Renal pelvis (tissue), 1 donor: ENCODE measurements at regions not wholly inside any gene's neighbourhood (a gene's known extent, or its start where the extent isn't known, plus 50 kb on each side); places are given as distances from the start of the nearest gene placed in this dataset.

ENCODE experiments used
- DNase-seq: peaks from one replicate; pipeline ENCODE4 v3.0.0-alpha.2; 2013

DNA sequence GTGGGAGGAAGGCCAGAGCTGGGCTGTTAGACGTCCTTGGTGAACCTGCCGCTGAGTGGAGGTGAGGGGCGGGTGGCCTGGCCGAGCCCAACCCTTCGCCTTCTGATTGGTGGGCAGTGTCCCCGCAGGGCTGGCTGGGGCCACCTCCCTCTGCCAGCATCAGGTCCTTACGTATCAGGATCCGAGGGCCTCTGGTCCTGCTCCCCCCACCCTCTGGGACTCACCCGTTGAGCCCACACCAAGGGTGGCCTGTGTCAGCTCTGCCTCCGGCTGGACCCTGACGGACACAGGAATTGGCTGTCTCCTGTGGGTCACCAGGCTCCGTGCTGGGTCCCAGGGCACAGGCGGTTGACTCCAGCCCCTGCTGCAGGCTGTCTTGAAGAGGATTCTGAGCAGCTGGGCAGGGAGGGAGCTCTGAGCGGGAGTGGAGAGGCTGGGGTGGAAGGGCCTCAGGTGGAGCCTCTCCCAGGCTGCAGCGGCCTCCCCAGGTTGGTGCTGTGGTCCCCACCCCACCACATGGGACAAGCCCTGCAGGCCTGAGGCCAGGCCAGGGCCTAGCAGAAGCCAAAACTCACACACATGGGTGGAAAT, 58.4 kb upstream of the NKX1-1 start:
- DNase-seq = no peak

DNA sequence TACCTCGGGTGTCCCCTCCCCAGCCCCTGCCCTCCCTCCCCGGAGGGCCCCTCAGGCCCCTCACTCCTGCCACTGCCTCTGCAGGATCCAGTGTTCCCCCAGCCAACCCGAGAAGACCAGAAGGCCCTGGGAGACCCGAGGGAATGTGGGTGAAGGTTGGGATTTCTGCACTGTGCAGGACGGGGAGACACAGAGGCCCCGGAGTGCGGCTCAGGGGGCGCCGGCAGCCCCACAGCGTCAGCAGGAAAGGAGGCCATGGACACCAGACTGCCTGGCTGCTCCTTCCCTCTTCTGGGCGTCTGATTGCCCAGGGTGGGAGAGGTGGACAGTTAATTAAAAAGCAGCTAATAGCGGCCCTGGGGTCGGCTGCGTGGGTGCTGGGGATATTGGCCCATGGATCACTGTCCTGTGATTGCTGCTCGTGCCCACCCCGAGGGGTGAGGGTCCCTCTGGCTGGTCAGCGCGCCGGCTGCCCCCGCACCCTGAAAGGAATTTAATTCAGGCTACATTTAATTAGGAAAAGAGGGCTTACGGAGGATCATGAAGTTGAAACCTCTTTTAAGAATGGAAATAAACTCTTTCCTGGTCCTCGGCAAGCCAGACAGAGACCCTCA, 57.8 kb upstream of the NKX1-1 start:
- no peak for DNase-seq

DNA sequence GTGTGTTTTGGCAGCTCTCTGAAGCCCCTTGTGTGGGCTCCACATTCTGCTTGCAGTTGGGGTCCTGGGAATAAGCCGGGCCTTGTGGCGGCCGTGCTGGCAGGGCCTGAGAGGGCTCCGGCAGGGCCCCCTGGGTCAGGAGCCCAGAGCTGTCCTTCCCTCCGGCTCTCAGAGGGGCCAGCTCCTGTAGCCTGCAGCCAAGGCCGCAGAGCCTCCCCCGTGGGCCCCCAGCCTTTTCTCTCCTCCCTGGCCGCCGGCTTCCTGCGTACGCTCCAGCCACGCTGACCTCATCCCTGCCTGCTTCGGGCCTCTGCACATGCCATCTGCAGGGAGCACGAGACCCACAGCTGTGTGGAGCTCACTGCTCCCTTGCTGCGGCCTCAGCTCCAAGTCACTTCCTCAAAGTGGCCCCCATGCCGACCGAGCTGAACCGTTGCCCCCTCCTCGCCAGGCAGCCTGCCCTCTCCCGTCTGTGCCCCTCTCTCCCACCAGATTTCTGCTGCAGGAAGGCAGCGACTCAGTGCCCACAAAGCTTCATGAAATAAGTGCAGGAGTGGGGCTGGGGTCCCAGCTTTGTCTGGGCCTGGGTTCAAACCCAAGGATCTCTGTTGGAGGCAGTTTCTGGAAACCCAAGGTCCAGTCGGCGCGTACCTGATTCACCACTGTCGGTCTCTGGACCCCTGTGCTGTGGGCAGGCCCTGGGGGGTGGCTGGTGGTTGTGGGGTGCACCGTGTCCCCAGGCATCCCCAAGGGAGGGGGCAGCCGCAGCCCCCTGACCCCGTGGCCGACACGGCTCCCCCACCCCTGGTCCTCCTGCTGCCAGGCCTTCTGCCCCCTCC, 57.1 kb upstream of the NKX1-1 start:
- DNase-seq = peak; percentile 36

DNA sequence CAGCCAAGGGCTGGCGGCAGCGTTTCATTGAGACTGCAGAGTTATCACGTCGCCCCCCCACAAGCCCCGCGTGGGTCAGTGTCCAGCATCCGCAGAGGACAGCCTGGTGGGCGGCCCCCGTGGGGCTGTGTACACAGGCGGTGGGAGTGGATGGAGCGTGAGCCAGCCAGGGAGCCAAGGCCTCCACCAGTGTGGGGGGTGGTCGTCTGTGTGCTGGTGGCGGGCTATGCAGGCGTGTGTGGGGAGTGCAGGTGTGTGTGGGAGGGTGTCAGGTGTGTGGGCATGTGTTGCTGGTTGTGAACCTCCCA, 56.5 kb upstream of the NKX1-1 start:
- DNase-seq = no peak

DNA sequence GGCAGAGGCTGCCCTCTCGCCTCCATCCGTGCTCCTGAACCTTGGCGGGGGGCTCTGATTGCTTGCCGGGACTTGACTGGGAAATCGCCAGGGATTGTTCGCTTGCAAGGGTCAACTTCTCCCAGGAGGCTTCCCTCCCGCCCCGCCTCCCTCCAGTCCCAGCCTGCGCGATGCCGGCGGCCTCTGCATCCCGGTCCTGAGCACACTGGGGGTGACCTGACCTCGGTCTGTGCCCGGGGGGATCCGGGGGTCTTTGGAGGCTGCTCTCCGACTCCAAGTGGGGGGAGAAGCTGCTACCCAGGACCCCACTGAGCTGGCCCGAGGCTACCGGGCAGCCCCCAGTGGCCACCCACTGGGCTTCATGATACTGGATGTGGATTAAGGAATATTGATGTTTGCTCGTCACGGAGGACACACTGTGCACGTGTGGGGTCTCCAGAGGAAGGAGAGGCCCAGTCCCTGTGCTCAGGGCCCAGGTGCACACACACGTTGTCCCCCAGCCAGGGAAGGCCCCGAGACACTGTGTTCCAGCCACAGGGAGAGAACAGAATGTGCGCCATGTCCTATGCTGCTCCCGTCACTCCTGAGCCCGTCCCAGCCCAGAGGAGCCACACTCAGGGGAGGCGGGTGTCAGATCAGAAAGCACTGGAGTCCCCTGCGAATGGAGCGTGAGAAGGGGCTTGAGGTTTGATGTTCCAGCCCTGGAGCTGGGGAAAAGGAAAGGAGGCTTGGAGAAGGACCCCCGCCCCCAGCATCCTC, 55.9 kb upstream of the NKX1-1 start:
- DNase-seq = no peak

DNA sequence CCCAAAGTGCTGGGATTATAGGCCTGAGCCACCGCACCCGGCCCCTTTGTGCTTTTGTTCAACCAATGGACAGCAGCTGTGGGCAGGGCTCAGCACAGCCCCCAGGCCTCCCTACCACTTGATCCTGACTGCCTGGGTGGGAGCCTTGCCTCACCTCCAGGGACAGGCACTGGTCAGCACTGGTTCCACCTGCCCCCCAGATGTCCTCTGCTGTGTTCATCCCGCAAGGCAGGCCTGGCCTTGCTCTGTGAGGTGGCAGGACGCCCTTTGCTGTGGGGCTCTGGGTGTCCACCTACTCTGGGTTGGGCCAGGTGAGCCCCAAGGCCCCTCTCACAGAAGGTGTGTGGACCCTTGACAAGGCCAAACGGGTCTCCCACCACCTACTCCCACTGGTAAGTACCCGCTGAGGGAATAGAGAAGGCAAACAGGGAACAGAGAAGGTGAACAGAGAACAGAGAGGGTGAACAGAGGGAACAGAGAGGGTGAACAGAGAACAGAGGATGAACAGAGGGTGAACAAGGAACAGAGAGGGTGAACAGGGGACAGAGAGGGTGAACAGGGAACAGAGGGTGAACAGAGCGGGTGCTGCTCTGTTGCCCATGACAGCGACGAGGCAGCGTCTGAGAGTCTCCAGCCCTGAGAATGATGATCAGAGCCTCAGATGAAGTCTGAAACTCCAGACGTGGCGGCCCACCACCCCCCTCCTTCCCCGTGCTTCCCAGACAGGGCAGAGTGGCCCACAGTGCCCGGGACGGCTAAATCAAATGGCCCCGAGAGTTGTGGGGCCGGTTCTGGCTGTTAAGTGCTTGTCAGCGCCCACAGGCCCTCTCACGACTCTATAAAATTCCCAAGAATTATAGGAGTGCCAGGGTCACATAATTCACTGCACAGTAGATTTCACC, 55.0 kb upstream of the NKX1-1 start:
- no peak for DNase-seq

DNA sequence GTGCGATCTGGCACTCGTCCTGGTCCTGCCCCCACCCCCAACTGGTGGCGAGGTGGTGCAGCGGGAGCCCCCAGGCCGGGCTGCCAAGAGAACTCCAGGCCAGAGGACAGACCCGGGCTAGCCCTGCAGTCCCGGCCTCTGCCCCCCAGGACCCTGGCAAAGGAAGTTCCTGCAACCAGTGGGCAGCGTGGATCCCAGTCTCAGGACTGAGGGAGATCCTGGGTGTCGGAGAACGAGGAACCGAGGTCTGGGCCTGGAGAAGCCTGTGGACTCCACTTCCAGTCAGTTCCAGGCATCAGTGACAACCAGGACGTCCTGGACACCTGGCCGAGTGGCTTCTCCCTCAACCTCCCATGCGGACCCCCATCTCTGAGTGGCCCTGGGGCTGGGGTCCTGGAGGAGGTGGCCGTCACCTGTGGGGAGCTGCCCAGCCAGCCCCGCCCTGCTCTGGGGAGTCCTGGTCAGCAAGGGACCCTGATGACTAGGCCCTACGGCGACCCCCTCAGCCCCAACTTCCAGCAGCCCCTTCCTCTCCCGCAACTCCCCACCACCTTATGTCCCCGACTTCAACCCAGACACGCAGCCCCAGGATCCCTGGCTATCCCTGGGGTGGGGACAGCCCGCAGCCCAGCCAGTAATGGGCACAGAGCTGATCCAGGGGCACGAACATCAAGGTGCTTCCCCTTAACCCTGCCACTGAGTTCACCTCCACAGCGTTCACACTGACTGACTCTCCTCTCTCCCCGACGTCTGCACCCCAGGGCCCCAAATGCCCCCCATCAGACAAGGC, 53.7 kb upstream of the NKX1-1 start:
- no peak for DNase-seq

DNA sequence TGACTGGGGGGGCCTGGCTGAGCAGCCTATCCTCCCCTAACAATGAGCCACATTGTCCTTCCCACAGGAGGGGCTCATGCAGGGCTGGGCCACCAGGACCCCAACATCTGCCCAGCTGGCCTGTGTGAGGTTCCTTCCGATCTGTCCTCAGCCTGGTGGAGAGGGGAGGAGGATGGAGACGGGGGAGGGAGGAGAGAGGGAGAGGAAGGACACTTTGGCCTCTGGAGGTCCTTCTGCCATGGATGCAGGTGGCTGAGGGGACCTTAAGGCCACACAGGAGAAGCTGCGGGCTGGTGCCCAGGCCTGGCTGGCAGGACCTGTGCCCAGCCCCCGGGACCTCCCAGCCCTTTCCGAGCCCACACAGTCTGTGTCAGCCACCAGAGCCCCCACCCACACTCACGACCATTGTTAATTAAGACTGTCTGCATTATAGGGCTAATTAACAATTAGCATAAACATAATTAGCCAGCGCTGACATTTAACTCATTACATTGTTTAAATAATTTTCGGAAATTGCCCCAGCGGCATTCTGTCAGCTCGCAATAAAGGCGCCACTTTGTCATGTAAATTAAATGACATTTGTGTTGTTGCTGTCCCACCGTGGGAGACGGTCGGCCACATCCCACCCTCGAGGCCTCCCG, 53.0 kb upstream of the NKX1-1 start:
- DNase-seq = no peak

DNA sequence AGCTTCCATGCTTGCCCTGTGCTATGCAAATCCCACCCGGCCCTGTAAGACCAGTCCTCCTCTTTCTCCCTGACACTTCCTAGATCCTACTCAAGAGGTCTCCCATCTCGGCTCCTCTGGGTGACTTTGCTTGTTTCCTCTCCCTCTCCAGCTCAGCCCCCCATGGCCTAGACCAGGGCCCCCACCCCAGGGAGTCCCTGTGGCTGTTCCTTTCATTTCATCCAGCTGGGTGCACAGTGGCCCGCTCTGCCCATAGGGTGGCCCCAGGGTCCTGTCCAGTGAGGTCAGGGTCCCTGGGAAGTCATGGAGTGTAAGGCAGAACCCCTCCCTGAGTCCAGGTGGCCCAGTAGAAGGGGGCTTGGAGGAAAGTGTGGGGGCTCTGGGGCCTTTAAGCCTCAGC, 52.3 kb upstream of the NKX1-1 start:
- DNase-seq = no peak
